ENCODE measurements at regions not wholly inside any gene's neighbourhood (a gene's known extent, or its start where the extent isn't known, plus 50 kb on each side); places are given as distances from the start of the nearest gene placed in this dataset.

- Histone ChIP-seq H3K9ac (ENCODE audit: insufficient read depth in 1 of 2, low read length in 2 of 2) (no peak overlapping the region), H3K27ac (ENCODE audit: low read depth in 1 of 2, low read length in 1 of 2) (no peak overlapping the region), H3K36me3 (ENCODE audit: control insufficient read depth in 4 of 4, insufficient read depth in 4 of 4, low read length in 4 of 4) (no peaks in the 10 kb centered on the region), H3K27me3 (ENCODE audit: control insufficient read depth in 3 of 3, insufficient read depth in 3 of 3, low read length in 2 of 3) (no peaks in the 10 kb centered on the region), H3K4me1 (ENCODE audit: control insufficient read depth in 5 of 5, insufficient read depth in 5 of 5, low read length in 5 of 5) (peaks cover 0 to 8% (median 4%) of the 10 kb centered on the region in 5 donors), H3K9me3 (ENCODE audit: control insufficient read depth in 4 of 4, insufficient read depth in 3 of 4, low read length in 3 of 4) (no peaks in the 10 kb centered on the region), H3K4me3 (no peak overlapping the region)
- WGBS, 2 donors: 67 to 73% methylated on average over 6 of the region's 6 CpGs
- TF ChIP-seq CTCF (IDR thresholded peaks at IDR 0.05; ENCODE audit: control extremely low read depth, extremely low read depth): no peak
- ATAC-seq (ENCODE audit: insufficient read depth, low FRiP score): no peak
- no peak for DNase-seq
Measured at GRCh38 chr6:155701342-155701741, 245.7 kb upstream of the NOX3 start.

GRCh38 chr6:155695495-155695894, 239.9 kb upstream of the NOX3 start:
- no peak for DNase-seq
- TF ChIP-seq CTCF (IDR thresholded peaks at IDR 0.05; ENCODE audit: control extremely low read depth, extremely low read depth): no peak
- WGBS, 2 donors: 93 to 96% methylated on average over 7 of the region's 7 CpGs
- Histone ChIP-seq H3K27me3 (ENCODE audit: control insufficient read depth in 3 of 3, insufficient read depth in 3 of 3, low read length in 2 of 3) (no peaks in the 10 kb centered on the region), H3K9ac (ENCODE audit: insufficient read depth in 1 of 2, low read length in 2 of 2) (no peak overlapping the region), H3K4me1 (ENCODE audit: control insufficient read depth in 5 of 5, insufficient read depth in 5 of 5, low read length in 5 of 5) (peaks cover 0 to 12% (median 0%) of the 10 kb centered on the region in 5 donors), H3K4me3 (no peak overlapping the region), H3K9me3 (ENCODE audit: control insufficient read depth in 4 of 4, insufficient read depth in 3 of 4, low read length in 3 of 4) (no peaks in the 10 kb centered on the region), H3K27ac (ENCODE audit: low read depth in 1 of 2, low read length in 1 of 2) (no peak overlapping the region), H3K36me3 (ENCODE audit: control insufficient read depth in 4 of 4, insufficient read depth in 4 of 4, low read length in 4 of 4) (no peaks in the 10 kb centered on the region)
- ATAC-seq (ENCODE audit: insufficient read depth, low FRiP score): no peak

- H3K36me3 ChIP-seq (ENCODE audit: control insufficient read depth in 4 of 4, insufficient read depth in 4 of 4, low read length in 4 of 4): no peaks in the 10 kb centered on the region
- peaks cover 0 to 12% (median 0%) of the 10 kb centered on the region in 5 donors for H3K4me1 ChIP-seq (ENCODE audit: control insufficient read depth in 5 of 5, insufficient read depth in 5 of 5, low read length in 5 of 5)
- no peak for DNase-seq
- no peaks in the 10 kb centered on the region for H3K9me3 ChIP-seq (ENCODE audit: control insufficient read depth in 4 of 4, insufficient read depth in 3 of 4, low read length in 3 of 4)
- H3K4me3 ChIP-seq: no peak overlapping the region
- H3K27ac ChIP-seq (ENCODE audit: low read depth in 1 of 2, low read length in 1 of 2): no peak overlapping the region
- ATAC-seq (ENCODE audit: insufficient read depth, low FRiP score): no peak
- no peak overlapping the region for H3K9ac ChIP-seq (ENCODE audit: insufficient read depth in 1 of 2, low read length in 2 of 2)
- no peak for TF ChIP-seq CTCF (IDR thresholded peaks at IDR 0.05; ENCODE audit: control extremely low read depth, extremely low read depth)
- no peaks in the 10 kb centered on the region for H3K27me3 ChIP-seq (ENCODE audit: control insufficient read depth in 3 of 3, insufficient read depth in 3 of 3, low read length in 2 of 3)
- whole genome bisulfite sequencing, 2 donors: 82 to 91% methylated on average over 3 of the region's 3 CpGs
Measured at GRCh38 chr6:155694419-155694790, 238.8 kb upstream of the NOX3 start.
